Neutrophil (primary cell): ENCODE measurements at regions not wholly inside any gene's neighbourhood (a gene's known extent, or its start where the extent isn't known, plus 50 kb on each side); places are given as distances from the start of the nearest gene placed in this dataset.

Experiments used
- H3K27ac ChIP-seq: fragments of 200-600 bp; sonication (generic); 2 replicates; pipeline ENCODE4 v1.5.1; 2016; ENCODE audit warnings: mild to moderate bottlenecking, moderate library complexity
- H3K27me3 ChIP-seq: fragments of 200-600 bp; sonication (generic); 2 replicates; pipeline ENCODE4 v1.6.0; 2016; ENCODE audit warnings: mild to moderate bottlenecking
- H3K36me3 ChIP-seq: fragments of 200-600 bp; sonication (generic); 2 replicates; pipeline ENCODE4 v1.5.1; 2017
- H3K4me1 ChIP-seq, 2 experiments: fragments of 200-600 bp in 1 of 2; sonication (generic) in 1 of 2; 1 replicate in 1 of 2; 2 replicates in 1 of 2; pipeline versions ENCODE4 v1.5.1 to v1.6.1; 2013 to 2016; ENCODE audit warnings: low read depth in 1 of 2, low read length in 1 of 2, mild to moderate bottlenecking in 1 of 2, moderate library complexity in 1 of 2; ENCODE audit not compliant: control insufficient read depth in 1 of 2, insufficient read depth in 1 of 2
- H3K4me3 ChIP-seq, 2 experiments: fragments of 200-600 bp in 1 of 2; sonication (generic) in 1 of 2; 1 replicate in 1 of 2; 2 replicates in 1 of 2; pipeline ENCODE4 v1.5.1; 2013 to 2016; ENCODE audit warnings: low read depth in 1 of 2, low read length in 1 of 2, mild to moderate bottlenecking in 1 of 2, moderate library complexity in 1 of 2
- H3K9me3 ChIP-seq: fragments of 200-600 bp; sonication (generic); 2 replicates; pipeline ENCODE4 v1.5.1; 2016
- CTCF ChIP-seq: fragments of 200-600 bp; sonication (generic); IDR thresholded peaks from 2 replicates; pipeline ENCODE4 v1.5.1; 2016; ENCODE audit warnings: antibody characterized with exemption

GRCh38 chr2:238997684-238998083 is 149.8 kb downstream of the TWIST2 start:
- no peaks in the 10 kb centered on the region for H3K27me3 ChIP-seq
- no peak for TF ChIP-seq CTCF

More at GRCh38 chr2:238997684-238998083, 149.8 kb downstream of the TWIST2 start:
- Histone ChIP-seq H3K4me3 (no peak overlapping the region), H3K9me3 (no peaks in the 10 kb centered on the region), H3K27ac (no peak overlapping the region), H3K4me1 (no peaks in the 10 kb centered on the region), H3K36me3 (no peaks in the 10 kb centered on the region)
